ENCODE measurements at regions not wholly inside any gene's neighbourhood (a gene's known extent, or its start where the extent isn't known, plus 50 kb on each side); places are given as distances from the start of the nearest gene placed in this dataset.
"Not testable (repeated sequence)": the region's sequence is repeated elsewhere in the genome, so short reads cannot be mapped to it uniquely, and the experiment has no call there.

GRCh38 chr5:85602843-85603242 is 1014.9 kb upstream of the COX7C start:
- Mint-ChIP-seq H3K36me3 (ENCODE audit: low read depth) (no peaks in the 10 kb centered on the region), H3K4me3 (ENCODE audit: low read depth) (no peak overlapping the region), H3K9me3 (no peaks in the 10 kb centered on the region), H3K4me1 (ENCODE audit: low read depth) (no peaks in the 10 kb centered on the region), H3K27me3 (ENCODE audit: low read depth) (no peaks in the 10 kb centered on the region), H3K27ac (no peak overlapping the region)
- intact Hi-C loops (cut with micrococcal nuclease): no loop called here
- no peak for DNase-seq (ENCODE audit: low spot score)

GRCh38 chr5:85604378-85604777 is 1013.4 kb upstream of the COX7C start:
- Mint-ChIP-seq H3K4me1 (ENCODE audit: low read depth) (no peaks in the 10 kb centered on the region), H3K27me3 (ENCODE audit: low read depth) (no peaks in the 10 kb centered on the region), H3K36me3 (ENCODE audit: low read depth) (no peaks in the 10 kb centered on the region), H3K9me3 (no peaks in the 10 kb centered on the region), H3K27ac (no peak overlapping the region), H3K4me3 (ENCODE audit: low read depth) (no peak overlapping the region)
- DNase-seq (ENCODE audit: low spot score): no peak
- intact Hi-C loops (cut with micrococcal nuclease): no loop called here

- Mint-ChIP-seq H3K36me3 (ENCODE audit: low read depth) (no peaks in the 10 kb centered on the region), H3K9me3 (no peaks in the 10 kb centered on the region), H3K4me3 (ENCODE audit: low read depth) (no peak overlapping the region), H3K27ac (no peak overlapping the region), H3K4me1 (ENCODE audit: low read depth) (no peaks in the 10 kb centered on the region), H3K27me3 (ENCODE audit: low read depth) (no peaks in the 10 kb centered on the region)
- intact Hi-C loops (cut with micrococcal nuclease): no loop called here
- DNase-seq (ENCODE audit: low spot score): no peak
Observed at GRCh38 chr5:85604786-85605185, 1013.0 kb upstream of the COX7C start.

GRCh38 chr5:85605381-85605780 is 1012.4 kb upstream of the COX7C start:
- no peak for DNase-seq (ENCODE audit: low spot score)
- intact Hi-C loops (cut with micrococcal nuclease): no loop called here
- Mint-ChIP-seq H3K4me3 (ENCODE audit: low read depth) (no peak overlapping the region), H3K9me3 (no peaks in the 10 kb centered on the region), H3K4me1 (ENCODE audit: low read depth) (no peaks in the 10 kb centered on the region), H3K27me3 (ENCODE audit: low read depth) (no peaks in the 10 kb centered on the region), H3K36me3 (ENCODE audit: low read depth) (no peaks in the 10 kb centered on the region), H3K27ac (no peak overlapping the region)

GRCh38 chr5:85614489-85614888 is 1003.3 kb upstream of the COX7C start:
- Mint-ChIP-seq H3K36me3 (ENCODE audit: low read depth) (no peaks in the 10 kb centered on the region), H3K4me3 (ENCODE audit: low read depth) (no peak overlapping the region), H3K9me3 (peaks cover 5% of the 10 kb centered on the region), H3K27ac (no peak overlapping the region), H3K4me1 (ENCODE audit: low read depth) (no peaks in the 10 kb centered on the region), H3K27me3 (ENCODE audit: low read depth) (no peaks in the 10 kb centered on the region)
- no peak for DNase-seq (ENCODE audit: low spot score)
- intact Hi-C loops (cut with micrococcal nuclease): no loop called here

GRCh38 chr5:85621668-85622067 is 996.1 kb upstream of the COX7C start:
- Mint-ChIP-seq H3K27ac (no peak overlapping the region), H3K9me3 (peaks cover 5% of the 10 kb centered on the region), H3K27me3 (ENCODE audit: low read depth) (no peaks in the 10 kb centered on the region), H3K4me3 (ENCODE audit: low read depth) (no peak overlapping the region), H3K36me3 (ENCODE audit: low read depth) (no peaks in the 10 kb centered on the region), H3K4me1 (ENCODE audit: low read depth) (no peaks in the 10 kb centered on the region)
- intact Hi-C loops (cut with micrococcal nuclease): no loop called here
- no peak for DNase-seq (ENCODE audit: low spot score)

- intact Hi-C loops (cut with micrococcal nuclease): no loop called here
- Mint-ChIP-seq H3K4me3 (ENCODE audit: low read depth) (no peak overlapping the region), H3K27ac (no peak overlapping the region)
Observed at GRCh38 chr5:85628153-85628552, 989.6 kb upstream of the COX7C start.

GRCh38 chr5:85638495-85639125 is 979.1 kb upstream of the COX7C start:
- H3K4me1 Mint-ChIP-seq (ENCODE audit: low read depth); H3K4me3 Mint-ChIP-seq (ENCODE audit: low read depth); intact Hi-C loops (cut with micrococcal nuclease); H3K27ac Mint-ChIP-seq; H3K9me3 Mint-ChIP-seq; H3K36me3 Mint-ChIP-seq (ENCODE audit: low read depth); H3K27me3 Mint-ChIP-seq (ENCODE audit: low read depth); DNase-seq (ENCODE audit: low spot score): not testable (repeated sequence)

More at GRCh38 chr5:85628153-85628552, 989.6 kb upstream of the COX7C start:
- Mint-ChIP-seq H3K27me3 (ENCODE audit: low read depth) (no peaks in the 10 kb centered on the region), H3K9me3 (no peaks in the 10 kb centered on the region), H3K4me1 (ENCODE audit: low read depth) (no peaks in the 10 kb centered on the region), H3K36me3 (ENCODE audit: low read depth) (no peaks in the 10 kb centered on the region)
- no peak for DNase-seq (ENCODE audit: low spot score)

GRCh38 chr5:85646036-85646435 is 971.7 kb upstream of the COX7C start:
- Mint-ChIP-seq H3K27ac (no peak overlapping the region), H3K9me3 (peaks cover 15% of the 10 kb centered on the region), H3K36me3 (ENCODE audit: low read depth) (no peaks in the 10 kb centered on the region), H3K4me1 (ENCODE audit: low read depth) (no peaks in the 10 kb centered on the region), H3K4me3 (ENCODE audit: low read depth) (no peak overlapping the region), H3K27me3 (ENCODE audit: low read depth) (no peaks in the 10 kb centered on the region)
- no peak for DNase-seq (ENCODE audit: low spot score)
- intact Hi-C loops (cut with micrococcal nuclease): no loop called here

- Mint-ChIP-seq H3K4me3 (ENCODE audit: low read depth) (no peak overlapping the region), H3K27me3 (ENCODE audit: low read depth) (no peaks in the 10 kb centered on the region), H3K9me3 (peaks cover 18% of the 10 kb centered on the region), H3K36me3 (ENCODE audit: low read depth) (no peaks in the 10 kb centered on the region), H3K4me1 (ENCODE audit: low read depth) (no peaks in the 10 kb centered on the region), H3K27ac (no peak overlapping the region)
- DNase-seq (ENCODE audit: low spot score): no peak
- intact Hi-C loops (cut with micrococcal nuclease): no loop called here
Observed at GRCh38 chr5:85646641-85647040, 971.1 kb upstream of the COX7C start.

- Mint-ChIP-seq H3K9me3 (peaks cover 20% of the 10 kb centered on the region), H3K4me3 (ENCODE audit: low read depth) (no peak overlapping the region), H3K27ac (no peak overlapping the region), H3K27me3 (ENCODE audit: low read depth) (no peaks in the 10 kb centered on the region), H3K36me3 (ENCODE audit: low read depth) (no peaks in the 10 kb centered on the region), H3K4me1 (ENCODE audit: low read depth) (no peaks in the 10 kb centered on the region)
- intact Hi-C loops (cut with micrococcal nuclease): no loop called here
- no peak for DNase-seq (ENCODE audit: low spot score)
Observed at GRCh38 chr5:85647349-85648127, 970.2 kb upstream of the COX7C start.

GRCh38 chr5:85648495-85648894 is 969.2 kb upstream of the COX7C start:
- intact Hi-C loops (cut with micrococcal nuclease): no loop called here
- Mint-ChIP-seq H3K36me3 (ENCODE audit: low read depth) (no peaks in the 10 kb centered on the region), H3K4me1 (ENCODE audit: low read depth) (no peaks in the 10 kb centered on the region), H3K9me3 (peaks cover 22% of the 10 kb centered on the region), H3K4me3 (ENCODE audit: low read depth) (no peak overlapping the region), H3K27ac (no peak overlapping the region), H3K27me3 (ENCODE audit: low read depth) (no peaks in the 10 kb centered on the region)
- no peak for DNase-seq (ENCODE audit: low spot score)

- intact Hi-C loops (cut with micrococcal nuclease): no loop called here
- no peaks in the 10 kb centered on the region for H3K27me3 Mint-ChIP-seq (ENCODE audit: low read depth)
- DNase-seq (ENCODE audit: low spot score): no peak
- H3K27ac Mint-ChIP-seq: no peak overlapping the region
- no peaks in the 10 kb centered on the region for H3K36me3 Mint-ChIP-seq (ENCODE audit: low read depth)
- H3K9me3 Mint-ChIP-seq: peaks cover 29% of the 10 kb centered on the region
- H3K4me3 Mint-ChIP-seq (ENCODE audit: low read depth): no peak overlapping the region
- H3K4me1 Mint-ChIP-seq (ENCODE audit: low read depth): no peaks in the 10 kb centered on the region
Observed at GRCh38 chr5:85651731-85652130, 966.0 kb upstream of the COX7C start.

All from activated T-helper 2 cell treated with anti-CD3 and anti-CD28 coated beads, Interferon-gamma antibody, Interleukin-2, Interleukin-4, amounts not matched to agents 10 μg/mL and 5 μg/mL and 100 μg/mL, durations not matched to agents 14 hours and 24 hours and 36 hours (primary cell).